SK-N-SH treated with all-trans-retinoic acid at 6 μM for 48 hours (cell line): ENCODE measurements at regions not wholly inside any gene's neighbourhood (a gene's known extent, or its start where the extent isn't known, plus 50 kb on each side); places are given as distances from the start of the nearest gene placed in this dataset.

Source experiments
- ESRRG ChIP-seq: fragments of 250-450 bp; sonication (Bioruptor Pico); IDR thresholded peaks from 2 replicates; pipeline ENCODE4 v1.6.1; 2021; ENCODE audit warnings: mild to moderate bottlenecking
- ZFP30 ChIP-seq: fragments of 450-650 bp; formaldehyde crosslinking; IDR thresholded peaks from 2 replicates; pipeline ENCODE4 v1.5.0; 2022; ENCODE audit warnings: mild to moderate bottlenecking, moderate library complexity
- ZNF565 ChIP-seq: fragments of 450-650 bp; formaldehyde crosslinking; conservative IDR thresholded peaks from 2 replicates; pipeline ENCODE4 v1.5.0; 2020; ENCODE audit warnings: low read depth, mild to moderate bottlenecking, moderate library complexity
- TF ChIP-seq, protein P1 (sequence below): fragments of 250-450 bp; sonication (Bioruptor Pico); IDR thresholded peaks from 2 replicates; pipeline ENCODE4 v1.8.0; 2020; ENCODE audit warnings: mild to moderate bottlenecking, moderate library complexity, borderline replicate concordance

DNA sequence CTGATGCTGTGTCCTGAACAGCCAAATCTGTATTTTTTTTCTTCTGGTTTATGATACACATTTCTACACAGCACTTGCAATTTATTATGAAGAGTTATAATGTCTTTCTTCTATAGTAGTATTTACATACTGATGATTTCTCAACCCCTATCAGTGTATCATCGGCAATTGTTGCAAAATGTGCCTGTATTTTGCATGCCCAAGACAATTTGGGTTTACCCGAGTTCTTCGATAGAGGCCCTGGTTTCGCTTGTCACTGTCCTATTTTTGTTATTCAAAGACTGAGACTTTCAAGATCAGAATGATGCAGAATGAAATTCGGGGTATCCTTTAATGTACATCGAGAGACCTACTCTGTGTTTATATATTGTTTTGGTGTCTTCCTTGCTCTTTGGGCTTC, 184.5 kb upstream of the PRSS58 start:
- TF ChIP-seq ZNF565 (CRISPR knock-in tag) (no peak), ESRRG (no peak), ZFP30 (CRISPR knock-in tag) (no peak)
- TF ChIP-seq, protein P1, sequence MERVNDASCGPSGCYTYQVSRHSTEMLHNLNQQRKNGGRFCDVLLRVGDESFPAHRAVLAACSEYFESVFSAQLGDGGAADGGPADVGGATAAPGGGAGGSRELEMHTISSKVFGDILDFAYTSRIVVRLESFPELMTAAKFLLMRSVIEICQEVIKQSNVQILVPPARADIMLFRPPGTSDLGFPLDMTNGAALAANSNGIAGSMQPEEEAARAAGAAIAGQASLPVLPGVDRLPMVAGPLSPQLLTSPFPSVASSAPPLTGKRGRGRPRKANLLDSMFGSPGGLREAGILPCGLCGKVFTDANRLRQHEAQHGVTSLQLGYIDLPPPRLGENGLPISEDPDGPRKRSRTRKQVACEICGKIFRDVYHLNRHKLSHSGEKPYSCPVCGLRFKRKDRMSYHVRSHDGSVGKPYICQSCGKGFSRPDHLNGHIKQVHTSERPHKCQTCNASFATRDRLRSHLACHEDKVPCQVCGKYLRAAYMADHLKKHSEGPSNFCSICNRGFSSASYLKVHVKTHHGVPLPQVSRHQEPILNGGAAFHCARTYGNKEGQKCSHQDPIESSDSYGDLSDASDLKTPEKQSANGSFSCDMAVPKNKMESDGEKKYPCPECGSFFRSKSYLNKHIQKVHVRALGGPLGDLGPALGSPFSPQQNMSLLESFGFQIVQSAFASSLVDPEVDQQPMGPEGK (CRISPR knock-in tag) = no peak
